ELF-1 (cell line): ENCODE measurements at regions not wholly inside any gene's neighbourhood (a gene's known extent, or its start where the extent isn't known, plus 50 kb on each side); places are given as distances from the start of the nearest gene placed in this dataset.

Experiments
- DNase-seq: peaks from one replicate; pipeline ENCODE4 v3.0.0-alpha.2; 2016; ENCODE audit warnings: low read depth, low spot score

DNA sequence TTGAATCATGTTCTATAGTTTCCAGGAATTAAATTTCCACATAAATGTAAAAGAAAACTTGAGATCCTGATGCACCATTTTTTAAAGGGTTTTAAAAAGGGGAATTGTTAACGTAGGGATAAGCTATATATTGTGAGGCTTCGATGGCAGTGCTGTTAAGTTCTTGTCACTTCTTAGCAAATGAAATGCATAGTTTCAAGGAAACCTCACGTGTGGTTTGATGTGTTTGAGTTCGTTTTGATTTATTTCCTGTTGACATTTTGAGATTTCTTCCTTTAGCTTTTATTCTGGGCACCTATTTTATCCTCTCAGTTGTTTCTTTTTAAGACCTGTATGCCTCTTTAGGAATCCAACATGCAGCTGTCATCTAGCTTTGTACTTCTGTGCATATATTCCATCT, 301.0 kb downstream of the DOCK8 start:
- DNase-seq, result no peak

DNA sequence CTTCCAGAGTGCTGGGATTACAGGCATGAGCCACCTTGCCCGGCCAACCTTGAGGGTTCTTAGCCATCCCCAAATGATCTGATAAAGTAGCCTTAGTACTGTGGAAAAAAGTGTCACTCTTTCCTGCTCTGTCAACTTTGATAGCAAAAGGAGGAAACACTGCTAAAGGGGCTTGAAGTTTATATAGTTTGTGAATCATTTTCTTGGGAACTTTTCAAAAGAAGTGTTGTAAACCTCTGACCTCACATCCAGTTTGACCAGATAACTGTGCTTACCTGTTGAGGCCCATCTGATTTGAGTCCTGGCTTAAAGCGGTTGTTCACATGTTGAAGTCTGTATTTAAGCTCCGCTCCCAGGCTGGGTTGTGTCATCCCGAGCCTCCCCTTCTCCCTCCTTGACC, 303.3 kb downstream of the DOCK8 start:
- DNase-seq, result no peak

DNA sequence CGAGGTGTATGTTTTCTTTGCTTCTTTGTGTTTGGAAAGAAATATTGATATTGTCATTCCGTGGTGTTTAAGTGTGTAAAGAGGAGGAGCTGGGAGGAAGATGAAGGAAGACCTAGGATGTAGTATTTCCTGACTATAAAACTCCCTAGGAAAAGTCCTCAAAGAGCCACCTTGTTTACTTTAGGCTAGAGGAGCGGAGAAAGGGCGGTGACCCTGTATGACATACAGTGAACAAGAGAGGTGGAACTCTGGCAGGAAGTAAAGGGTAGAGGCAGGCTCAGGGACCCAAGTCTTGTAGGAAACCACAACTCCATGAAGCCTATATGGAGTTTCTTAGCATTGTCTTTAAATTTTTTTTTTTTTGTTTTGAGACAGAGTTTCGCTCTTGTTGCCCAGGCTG, 303.9 kb downstream of the DOCK8 start:
- no peak for DNase-seq

DNA sequence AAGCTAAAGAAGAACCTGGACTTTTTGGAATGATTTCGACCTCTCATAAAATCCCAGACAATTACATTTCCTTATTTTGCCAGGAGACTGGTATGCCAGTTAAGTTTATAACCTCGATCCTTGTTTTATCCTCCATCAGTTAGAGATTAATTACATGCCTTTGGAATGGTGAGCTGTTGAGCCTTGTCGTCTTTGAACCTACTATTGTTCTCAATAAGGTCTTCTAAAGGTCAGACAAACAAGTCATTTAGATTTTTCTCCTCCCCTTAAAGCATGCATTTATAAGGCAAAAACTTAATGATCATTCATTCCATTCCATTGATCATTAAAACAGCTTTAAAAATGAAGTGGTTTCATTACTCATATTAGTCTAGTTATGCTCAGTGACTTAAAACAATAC, 304.9 kb downstream of the DOCK8 start:
- no peak for DNase-seq

DNA sequence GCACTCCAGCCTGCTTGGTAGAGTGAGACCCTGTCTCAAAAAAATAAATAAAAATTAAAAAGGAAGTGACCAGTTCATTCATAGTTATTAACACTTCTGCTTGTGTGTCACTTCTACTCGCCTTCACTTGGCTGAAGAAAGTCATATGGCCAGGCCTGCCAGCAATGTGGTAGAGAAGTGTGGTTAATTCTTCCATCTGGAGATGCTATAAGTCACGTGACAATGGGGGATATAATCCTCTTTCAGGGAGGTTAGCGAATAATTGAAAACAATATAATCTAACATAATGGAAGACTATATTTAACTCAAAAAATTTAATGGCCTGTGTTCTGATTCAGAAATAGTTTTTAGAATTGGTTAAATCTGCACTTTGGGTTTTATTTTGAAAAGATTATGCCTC, 305.6 kb downstream of the DOCK8 start:
- DNase-seq, result no peak

DNA sequence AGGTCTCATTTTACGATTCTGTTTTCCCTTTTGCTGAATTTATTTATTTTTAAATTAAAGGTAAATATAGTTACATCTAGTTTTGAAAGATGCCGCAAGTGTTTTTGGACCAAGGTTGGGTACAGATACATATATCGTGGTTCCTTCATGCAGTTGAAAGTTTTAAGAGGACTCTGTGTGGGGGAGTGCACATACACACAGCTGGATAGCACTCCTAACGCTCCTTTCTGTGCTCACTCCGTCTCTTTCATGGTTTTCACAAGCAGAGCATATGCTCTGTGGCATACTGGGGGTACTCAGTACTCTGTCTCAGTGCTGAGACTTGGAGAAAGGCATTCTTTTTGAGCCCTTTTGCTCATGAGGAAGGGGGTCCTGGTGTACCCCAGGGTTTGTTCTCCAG, 307.5 kb downstream of the DOCK8 start:
- no peak for DNase-seq

DNA sequence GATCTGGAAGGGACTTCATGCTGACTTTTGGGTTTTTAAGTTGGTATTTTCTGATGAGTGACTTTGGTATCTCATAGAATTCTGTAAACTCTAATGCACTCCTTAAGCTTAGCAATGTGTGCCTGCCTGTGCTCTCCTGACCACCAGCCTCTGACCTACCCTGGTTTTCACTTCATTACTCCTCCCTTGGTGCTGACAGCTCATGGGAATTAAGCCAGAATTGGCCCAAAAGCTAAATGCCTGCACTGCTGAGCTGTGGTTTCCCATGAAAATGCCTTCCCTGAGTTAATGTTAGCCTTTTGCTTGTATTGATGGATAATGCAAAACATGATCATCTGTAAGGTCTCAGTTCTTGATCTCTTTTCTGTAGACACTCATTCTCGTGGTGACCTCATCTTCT, 308.0 kb downstream of the DOCK8 start:
- DNase-seq, result no peak

DNA sequence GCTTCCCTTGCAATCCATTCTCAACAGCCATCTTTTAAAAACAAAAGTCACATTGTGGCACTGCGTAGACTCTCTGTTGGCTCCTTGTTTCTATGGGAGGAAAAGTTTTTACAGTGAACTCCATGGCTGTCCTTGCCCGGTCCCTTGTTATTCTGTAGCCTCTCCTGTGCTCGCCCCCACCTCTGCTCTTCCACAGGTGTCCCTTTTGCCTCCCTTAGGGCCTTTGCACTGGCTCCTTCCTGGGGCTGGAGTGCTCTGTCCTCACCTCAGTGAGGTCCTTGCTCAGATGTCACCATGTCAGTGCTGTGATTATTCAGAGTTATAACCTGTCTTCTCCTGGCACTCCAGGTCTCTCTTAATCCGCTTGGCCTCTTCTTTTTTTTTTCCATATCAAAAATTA, 308.8 kb downstream of the DOCK8 start:
- no peak for DNase-seq

DNA sequence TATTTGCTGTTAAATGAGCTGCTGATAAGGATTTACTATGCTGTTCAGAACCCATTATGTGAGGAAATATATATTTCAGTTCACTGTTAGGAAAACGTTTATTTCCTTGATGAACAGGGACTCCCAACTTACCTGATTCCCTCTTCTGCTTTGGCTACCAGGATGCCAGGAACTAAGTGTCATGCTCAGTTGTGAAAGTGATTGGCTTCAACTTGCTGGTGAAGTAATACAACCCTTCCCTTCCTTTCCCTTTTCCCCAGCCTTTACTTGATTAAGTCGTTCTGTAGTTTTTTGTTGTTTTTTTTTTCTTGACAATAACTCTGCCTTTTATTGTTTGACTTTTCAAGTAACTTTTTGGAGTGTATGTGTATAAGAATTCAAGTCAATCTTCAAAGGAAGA, 309.3 kb downstream of the DOCK8 start:
- DNase-seq, result no peak

DNA sequence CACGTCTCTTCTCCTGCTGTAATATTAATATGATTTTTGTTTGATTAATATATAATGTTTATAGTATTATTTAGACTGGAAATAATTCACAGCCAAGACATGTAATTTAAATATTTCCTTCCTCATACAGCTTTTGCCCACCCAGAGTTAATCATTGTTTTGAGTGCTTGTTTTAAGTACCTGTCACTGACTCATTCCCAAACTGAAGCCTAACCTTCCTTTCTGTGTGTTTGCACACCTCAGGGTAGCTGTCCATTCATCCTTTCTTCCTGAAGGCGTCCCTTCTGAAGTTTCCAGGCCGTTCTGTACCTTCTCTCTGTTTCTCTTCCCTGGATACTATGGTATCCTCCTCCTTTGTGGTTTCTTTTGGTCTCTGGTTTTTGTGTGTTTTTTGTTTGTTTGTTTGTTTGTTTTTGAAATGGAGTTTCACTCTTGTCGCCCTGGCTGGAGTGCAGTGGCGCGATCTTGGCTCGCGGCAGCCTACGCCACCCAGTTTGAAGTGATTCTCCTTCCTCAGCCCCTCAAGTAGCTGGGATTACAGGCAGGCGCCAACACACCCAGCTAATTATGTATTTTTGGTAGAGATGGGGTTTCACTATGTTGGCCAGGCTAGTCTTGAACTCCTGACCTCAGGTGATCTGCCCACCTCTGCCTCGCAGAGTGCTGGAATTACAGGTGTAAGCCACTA, 312.4 kb downstream of the DOCK8 start:
- DNase-seq, result no peak

DNA sequence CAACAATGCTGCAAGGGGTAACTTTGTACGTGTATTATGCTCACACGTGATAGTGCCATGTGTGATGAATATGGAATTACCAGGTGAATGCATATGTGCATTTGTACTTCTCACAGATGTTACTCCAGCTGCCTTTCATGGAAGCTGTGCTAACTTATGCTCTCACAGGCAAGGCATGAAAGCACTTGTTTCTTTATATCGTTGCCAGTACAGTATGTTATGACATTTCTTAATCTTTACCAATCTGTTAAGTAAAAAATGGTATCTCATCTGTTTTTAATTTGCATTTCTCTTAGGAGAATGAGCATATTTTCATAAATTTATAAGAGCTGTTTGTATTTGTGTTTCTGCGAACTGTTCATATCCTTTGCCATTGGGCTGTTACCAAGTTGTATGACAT, 311.8 kb upstream of the DMRT1 start:
- DNase-seq, result no peak

DNA sequence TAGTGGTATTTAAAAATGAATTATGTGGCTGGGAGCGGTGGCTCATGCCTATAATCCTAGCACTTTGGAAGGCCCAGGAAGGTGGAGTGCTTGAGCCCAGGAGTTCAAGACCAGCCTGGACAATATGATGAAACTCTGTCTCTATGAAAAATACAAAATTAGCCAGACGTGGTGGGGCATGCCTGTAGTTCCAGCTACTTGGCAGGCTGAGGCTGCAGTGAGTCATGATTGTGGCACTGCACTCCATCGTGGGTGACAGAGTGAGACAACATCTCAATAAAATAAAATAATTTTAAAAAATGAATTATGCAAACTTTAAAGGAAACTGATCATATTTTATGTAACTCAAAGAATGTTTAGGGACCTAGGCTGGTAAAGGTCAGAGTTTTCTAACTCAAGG, 310.8 kb upstream of the DMRT1 start:
- no peak for DNase-seq

DNA sequence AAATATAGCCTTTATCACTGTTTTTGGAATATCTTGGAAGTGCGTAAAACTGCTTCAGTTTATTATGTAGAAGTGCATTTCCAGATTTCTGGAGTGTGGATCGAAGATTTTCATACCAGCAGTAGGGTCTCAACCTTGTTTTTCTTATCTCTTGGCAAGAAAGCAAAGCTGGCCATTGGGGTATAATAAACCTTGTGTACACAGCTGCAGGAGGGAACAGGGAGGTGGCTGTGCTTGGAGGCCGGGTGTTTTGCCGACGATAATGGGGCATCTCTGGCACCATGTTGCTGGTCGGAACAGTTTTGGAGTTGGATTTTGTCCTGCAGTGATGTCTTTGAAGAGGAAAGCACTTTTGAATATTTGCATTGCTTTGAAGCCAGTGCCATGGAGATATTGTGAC, 308.8 kb upstream of the DMRT1 start:
- no peak for DNase-seq

DNA sequence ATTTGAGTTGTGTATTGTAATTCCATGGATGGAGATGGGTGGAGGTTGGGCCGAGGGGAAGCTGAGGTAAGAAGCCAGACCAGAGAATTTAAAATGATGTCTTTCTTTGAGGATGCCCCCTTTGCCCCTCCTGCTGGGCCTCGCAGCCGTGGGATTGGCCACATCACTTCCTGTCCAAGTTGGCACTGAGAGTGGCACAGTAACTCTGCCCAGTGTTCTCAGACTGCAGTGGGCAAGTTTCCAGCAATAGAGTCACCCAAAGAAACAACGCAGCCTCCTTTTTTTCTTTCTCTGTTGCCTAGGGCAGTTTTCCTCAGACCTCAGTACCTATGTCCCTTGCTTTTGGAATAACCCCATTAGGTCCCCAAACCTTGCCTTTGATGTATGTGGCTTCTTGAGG, 306.6 kb upstream of the DMRT1 start:
- DNase-seq, result no peak

DNA sequence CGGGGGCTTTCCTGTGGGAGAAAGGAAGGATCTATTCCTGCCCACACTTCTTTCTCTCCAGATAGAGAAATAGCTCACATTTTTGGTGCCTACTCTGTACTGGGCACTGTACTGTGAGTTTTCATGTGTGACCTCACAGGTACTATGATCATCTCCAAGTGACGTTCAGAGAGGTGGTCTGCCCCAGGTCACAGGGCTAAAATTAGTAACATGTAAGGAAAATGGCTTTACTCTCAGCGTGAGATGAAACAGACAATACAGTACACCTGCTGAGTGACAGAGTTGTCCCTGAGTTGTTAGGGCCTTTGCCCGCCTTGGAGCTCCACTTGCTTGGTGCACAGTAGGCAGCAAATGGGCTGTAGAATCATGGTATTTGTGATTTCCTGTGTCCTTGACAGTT, 306.1 kb upstream of the DMRT1 start:
- DNase-seq, result no peak

DNA sequence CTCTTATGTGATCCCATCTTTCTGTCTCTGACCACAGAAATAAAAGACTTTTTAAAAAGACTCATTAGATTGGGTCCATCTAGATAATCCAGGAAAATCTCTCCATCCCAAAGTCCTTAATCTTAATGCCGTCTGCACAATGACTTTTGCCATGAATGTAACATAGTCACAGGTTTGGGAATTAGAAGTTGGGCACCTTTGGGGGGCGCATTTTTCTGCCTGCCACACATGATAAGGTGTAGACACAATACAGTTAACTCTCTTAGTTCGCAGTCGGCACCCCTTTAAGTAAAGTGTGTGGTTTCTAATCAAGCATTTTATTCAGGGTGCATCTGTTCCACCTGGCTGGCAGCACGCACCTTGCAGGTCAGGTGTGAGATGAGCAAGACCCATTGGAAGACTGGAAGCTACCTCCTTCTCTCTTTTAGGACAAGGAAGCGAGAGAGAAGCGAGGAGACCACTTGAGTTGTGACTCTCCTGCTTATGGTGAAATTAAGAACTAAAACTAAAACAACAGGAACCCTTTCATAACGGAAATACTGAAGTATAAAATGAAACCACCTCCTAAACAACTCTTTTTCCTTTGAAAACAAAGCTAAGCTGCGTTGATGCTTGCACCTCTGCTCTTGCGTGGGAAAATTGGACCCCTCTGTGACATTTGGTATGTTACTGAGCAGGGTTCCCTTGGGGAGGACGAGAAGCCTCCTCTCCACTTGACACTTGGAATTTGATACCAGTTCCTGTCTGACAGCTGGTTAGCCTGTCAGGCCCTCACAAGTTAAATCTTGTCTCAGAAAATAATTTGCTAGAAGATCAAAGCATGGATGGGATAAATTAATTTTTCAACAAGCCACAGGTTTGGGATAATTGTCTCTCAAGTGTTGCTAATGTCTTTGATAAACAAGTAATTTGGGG, 304.6 kb upstream of the DMRT1 start:
- DNase-seq, result no peak

DNA sequence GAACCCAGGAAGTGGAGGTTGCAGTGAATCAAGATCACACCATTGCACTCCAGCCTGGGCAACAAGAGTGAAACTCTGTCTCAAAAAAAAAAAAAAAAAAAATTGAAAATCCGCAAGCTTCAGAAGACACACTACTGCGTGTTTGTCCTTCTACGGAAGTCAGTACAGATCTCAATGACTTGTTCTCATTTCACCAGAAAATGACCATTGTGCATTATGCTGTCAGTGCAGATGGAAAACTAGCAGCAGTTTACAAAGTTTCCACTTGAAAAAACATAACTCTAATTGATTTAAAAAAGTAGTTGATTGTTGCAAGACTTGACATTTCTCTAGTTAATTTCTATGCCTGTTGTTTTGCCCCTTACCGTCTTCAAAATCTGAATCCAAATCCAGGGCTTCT, 298.0 kb upstream of the DMRT1 start:
- DNase-seq, result no peak

DNA sequence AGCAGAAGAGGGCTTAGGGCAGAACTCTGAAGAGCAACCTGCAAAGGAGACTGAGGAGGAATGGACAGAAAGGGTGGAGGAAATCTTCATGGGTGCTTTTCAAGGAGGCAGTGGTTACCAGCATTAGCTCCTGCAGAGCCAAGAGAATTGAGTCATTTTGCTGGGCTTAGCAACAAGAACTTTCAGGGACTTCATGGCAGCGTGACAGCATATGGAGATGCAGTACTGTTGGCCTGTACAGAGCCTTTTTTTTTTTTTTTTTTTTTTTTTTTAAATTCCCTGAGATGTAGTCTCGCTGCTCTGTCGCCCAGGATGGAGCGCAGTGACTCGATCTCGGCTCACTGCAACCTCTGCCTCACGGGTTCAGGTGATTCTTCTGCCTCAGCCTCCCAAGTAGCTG, 296.0 kb upstream of the DMRT1 start:
- no peak for DNase-seq

DNA sequence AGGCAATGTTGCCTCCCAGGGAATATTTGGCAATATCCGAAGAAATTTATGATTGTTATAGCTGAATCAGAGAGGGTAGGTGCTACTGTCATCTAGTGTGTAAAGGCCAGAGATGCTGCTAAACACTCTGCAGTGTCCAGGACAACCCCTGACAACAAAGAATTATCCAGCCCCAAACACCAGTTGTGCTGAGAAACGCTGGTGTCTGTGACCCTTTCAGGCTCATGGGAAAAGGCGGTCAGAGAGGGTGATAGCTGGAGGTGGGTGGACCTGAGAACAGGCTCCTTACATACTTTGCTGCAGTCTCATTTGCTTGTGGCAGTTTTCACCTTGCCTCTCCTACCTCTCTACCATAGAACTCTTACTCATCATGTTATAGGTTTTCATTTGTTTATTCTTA, 295.3 kb upstream of the DMRT1 start:
- no peak for DNase-seq

DNA sequence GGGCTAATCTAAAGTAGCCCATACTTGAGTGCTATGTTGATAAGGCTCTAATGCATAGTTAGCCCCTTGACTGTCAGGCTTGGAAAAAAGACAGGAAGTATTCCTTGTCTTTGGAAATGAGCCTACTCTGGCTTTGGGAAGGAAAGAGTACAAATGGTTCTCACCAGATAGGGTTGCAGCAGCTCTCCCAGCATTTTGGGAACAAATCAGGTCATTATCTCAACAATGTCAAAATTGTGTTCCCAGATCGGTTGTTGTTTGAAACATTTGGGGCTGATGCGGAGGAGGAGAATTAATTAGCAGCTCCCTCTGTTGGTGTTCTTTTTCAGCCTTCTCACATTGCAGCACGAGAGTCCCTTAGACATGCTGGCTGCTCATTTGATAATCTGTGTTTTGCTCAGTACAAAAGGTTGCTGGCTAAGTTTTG, 294.7 kb upstream of the DMRT1 start:
- DNase-seq, result peak; percentile 39

DNA sequence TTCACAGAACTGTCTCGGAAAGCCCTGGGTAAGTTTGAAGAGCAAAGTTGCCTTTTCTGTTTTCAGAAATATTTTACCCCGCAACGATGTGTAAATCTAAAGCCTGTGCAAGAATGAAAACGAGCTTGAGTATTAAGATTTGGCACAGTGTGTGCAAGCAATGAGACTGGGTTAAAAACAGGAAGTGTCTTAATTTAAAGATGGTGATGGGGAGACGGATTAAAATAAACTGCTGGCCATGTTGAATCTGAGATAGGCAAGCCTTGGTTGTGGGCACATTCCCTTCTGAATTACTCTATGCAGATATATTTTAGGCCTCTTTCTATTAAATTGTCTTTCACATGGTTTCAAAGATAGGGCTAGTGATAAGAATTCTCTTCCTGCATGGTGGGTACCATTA, 294.2 kb upstream of the DMRT1 start:
- no peak for DNase-seq

DNA sequence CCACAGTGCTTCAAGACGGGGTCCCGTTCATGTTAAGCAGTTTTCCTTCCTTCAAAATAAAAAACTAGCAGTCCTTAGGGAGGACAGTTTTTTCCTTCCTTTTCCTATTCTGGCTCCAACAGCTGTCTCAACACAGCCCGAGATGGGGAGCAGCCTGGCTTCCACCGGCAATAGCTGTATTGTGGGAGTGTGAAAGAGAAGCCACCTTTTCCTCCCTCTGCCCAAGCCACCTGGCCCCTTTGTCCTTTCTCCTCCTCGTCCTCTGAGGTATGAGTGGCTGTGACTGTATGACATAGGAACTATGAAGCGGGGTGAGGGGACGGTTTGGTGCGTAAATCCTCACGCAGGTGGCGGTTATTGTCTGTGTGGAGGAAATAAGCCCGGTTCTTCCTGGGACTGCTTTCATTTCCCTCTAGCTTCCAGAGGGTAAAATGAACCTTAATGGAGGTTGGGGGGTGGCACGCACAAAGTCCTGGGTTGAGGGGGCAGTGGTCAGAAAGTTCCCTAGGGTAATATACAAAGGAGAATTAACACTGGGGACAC, 292.0 kb upstream of the DMRT1 start:
- DNase-seq, result no peak

DNA sequence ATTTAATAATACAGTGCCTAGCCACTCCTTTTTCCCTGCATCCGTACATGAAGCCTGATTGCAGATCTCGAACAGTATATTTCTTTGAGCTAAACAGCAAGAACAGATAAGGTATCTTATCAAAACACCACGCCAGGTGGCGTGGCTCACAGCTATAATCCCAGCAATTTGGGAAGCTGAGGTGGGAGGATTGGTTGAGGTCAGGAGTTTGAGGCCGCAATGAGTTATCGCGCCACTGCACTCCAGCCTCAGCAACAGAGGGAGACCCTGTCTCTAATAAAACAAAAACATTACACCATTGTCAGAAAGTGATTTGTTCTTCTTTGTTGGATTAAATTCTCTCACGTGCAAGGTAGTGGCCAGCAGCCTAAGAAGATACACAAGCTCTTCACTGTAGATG, 291.2 kb upstream of the DMRT1 start:
- no peak for DNase-seq
